ENCODE measurements at regions not wholly inside any gene's neighbourhood (a gene's known extent, or its start where the extent isn't known, plus 50 kb on each side); places are given as distances from the start of the nearest gene placed in this dataset.

DNA sequence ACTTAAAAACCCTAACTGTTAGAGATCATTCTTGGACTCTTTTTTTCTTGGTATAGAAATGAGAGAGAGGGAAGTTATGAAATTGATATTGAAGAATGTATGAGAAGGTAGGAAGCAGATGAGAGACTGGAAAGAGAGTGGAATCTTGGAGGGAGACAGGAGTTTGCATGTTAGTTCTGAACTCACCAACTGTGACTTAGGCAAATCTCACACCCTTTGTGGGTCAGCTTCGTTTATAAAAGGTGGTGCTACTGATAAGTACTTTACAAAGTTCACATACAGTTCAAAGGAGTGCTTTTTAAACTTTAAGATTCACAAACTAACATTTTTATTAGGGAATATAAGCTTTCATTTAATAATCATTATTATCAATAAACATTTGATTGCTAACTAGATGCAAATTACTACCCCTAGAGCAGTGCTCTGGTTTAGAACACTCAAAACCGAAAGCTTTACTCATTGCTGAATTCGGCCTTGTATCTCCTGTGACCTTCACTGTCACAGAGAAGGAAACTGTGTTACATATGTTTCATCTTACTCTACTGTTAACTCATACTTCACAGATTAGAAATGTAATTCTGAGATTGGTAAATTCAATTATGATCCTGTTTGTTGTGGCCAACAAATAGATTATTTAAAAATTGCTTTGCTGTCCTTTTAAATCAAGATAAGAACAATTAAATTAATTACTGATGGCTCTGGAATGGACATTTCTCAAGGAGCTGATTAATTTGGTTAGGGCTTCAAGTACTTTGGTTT, 143.2 kb downstream of the RMI1 start:
- no peak overlapping the region for H3K4me3 ChIP-seq (ENCODE audit: low read depth, low read length)
- DNase-seq (ENCODE audit: low read depth) = no peak

DNA sequence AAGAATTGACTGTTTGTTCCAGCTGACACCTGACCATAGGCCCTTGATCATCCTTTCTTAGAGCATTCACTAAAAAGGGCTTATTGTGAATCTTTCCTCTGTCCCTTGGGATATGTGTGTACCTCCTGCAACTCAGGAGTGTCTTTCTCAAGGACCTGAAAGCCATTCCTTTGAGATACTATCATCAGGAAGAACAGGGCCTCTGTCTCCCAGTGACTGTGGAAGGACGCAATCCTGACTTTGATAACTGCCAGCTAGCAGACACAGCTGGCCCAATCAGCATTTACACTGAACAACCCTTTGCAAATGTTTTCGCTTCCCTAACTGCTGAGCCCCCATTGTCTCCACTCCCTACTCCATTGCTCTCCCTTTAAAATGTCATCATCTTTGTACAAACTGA, 144.4 kb downstream of the RMI1 start:
- H3K4me3 ChIP-seq (ENCODE audit: low read depth, low read length) = no peak overlapping the region
- no peak for DNase-seq (ENCODE audit: low read depth)

- no peak for DNase-seq (ENCODE audit: low read depth)
- H3K4me3 ChIP-seq (ENCODE audit: low read depth, low read length) = no peak overlapping the region
Measured at GRCh38 chr9:84129529-84129928, 148.9 kb downstream of the RMI1 start.

- H3K4me3 ChIP-seq (ENCODE audit: low read depth, low read length) = no peak overlapping the region
- DNase-seq (ENCODE audit: low read depth) = no peak
Measured at GRCh38 chr9:84136119-84136868, 155.7 kb downstream of the RMI1 start.

- H3K4me3 ChIP-seq (ENCODE audit: low read depth, low read length) = no peak overlapping the region
- DNase-seq (ENCODE audit: low read depth) = peak; percentile 72
Measured at GRCh38 chr9:84137968-84138367, 157.4 kb downstream of the RMI1 start.

DNA sequence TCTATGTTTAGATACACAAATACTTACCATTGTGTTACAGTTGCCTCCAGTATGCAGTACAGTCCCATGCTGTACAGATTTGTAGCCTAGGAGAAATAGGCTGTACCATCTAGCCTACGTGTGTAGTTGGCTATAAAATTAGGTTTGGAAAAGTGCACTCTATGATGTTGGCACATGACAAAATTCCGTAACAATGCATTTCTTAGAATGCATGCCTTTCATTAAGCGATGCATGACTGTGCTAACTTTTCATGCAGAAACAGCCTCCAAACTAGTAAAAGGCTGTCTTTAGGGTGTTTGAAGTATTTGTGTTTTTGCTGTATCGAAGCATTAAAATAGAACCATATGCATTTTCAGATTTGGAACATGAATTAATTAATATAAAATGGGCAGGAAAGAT, 157.9 kb downstream of the RMI1 start:
- DNase-seq (ENCODE audit: low read depth) = no peak
- no peak overlapping the region for H3K4me3 ChIP-seq (ENCODE audit: low read depth, low read length)

DNA sequence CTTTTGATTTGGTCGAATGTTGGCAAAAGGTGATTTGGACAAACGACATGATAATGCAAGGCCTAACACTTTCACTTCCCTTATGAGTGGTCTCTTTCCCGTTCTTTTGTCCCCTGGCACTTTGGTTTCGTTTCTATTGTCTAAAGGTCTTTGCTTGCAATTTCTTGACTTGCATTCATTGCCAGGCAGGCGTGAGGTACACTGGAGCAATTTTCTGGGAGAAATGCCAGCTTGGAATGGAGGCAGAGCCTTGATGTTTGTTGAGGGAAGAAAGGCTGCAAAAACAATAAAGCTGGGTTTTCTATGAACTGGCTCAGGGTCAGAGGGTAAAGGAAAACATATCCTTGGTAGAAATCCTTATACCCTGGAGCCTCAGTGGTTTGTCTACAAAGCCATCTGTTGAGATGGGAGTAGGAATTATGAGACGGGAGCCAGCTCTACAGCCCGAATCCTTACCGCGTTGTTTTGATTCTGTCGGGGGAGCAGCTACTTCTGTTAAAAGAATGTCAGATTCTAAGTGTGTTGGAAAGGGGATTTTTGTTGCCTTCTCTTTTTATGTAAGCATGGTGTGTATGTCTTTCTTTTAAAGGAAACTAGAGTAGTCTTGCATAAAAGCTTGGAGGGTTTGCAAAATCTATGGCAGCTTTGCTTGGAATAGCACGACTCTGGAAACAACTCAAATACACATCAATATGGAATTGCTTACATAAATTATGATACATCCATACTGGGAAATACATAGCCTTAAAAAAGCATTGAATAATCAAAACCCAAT, 158.9 kb downstream of the RMI1 start:
- no peak overlapping the region for H3K4me3 ChIP-seq (ENCODE audit: low read depth, low read length)
- peak; percentile 62 for DNase-seq (ENCODE audit: low read depth)

GRCh38 chr9:84140535-84141101, 160.0 kb downstream of the RMI1 start:
- no peak for DNase-seq (ENCODE audit: low read depth)
- H3K4me3 ChIP-seq (ENCODE audit: low read depth, low read length) = peak overlapping the region; percentile 45

DNA sequence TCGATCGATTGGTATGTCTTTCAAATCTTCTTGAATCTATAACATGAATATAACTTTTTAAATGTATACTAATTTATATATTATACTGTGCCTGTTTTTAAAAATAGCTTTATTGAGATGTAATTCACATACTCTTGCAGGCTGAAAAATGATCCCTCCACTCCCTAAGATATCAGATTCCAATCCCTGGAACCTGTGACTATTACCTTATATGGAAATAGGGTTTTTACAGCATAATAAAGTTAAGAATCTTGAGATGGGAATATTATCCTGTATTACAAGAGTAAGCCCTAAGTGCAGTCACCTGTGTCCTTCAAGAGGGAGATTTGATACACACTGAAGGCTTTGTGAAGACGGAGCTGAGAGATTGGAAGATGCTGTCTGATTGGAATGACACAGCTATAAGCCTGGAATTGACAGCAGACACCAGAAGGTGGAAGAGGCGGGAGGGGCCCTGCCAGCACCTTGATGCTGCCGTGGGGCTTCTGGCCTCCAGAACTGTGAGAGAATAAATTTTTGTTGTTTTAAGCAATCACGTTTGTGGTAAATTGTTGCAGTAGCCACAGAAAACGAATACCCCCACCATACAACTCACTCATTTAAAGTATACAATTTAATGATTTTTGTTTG, 161.3 kb downstream of the RMI1 start:
- H3K4me3 ChIP-seq (ENCODE audit: low read depth, low read length) = no peak overlapping the region
- DNase-seq (ENCODE audit: low read depth) = no peak

GRCh38 chr9:84145031-84145430, 164.4 kb downstream of the RMI1 start:
- no peak for DNase-seq (ENCODE audit: low read depth)
- no peak overlapping the region for H3K4me3 ChIP-seq (ENCODE audit: low read depth, low read length)

DNA sequence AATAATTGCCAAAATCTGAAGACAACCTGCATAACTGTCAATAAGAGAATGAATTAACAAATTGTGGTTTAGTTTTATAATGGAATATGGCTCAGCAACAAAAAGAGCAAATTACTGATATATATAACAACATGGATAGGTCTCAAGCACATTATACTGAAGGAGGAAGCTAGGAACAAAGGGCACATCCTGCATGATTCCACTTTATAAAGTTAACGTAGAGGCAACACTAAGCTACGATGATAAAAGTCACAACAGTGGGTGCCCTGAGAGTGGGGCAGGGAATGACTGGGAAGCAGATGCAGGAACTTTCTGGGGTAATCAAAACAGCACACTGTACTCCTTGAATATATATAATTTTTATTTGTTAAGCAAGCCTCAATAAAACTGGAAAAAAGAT, 165.2 kb downstream of the RMI1 start:
- no peak overlapping the region for H3K4me3 ChIP-seq (ENCODE audit: low read depth, low read length)
- no peak for DNase-seq (ENCODE audit: low read depth)

DNA sequence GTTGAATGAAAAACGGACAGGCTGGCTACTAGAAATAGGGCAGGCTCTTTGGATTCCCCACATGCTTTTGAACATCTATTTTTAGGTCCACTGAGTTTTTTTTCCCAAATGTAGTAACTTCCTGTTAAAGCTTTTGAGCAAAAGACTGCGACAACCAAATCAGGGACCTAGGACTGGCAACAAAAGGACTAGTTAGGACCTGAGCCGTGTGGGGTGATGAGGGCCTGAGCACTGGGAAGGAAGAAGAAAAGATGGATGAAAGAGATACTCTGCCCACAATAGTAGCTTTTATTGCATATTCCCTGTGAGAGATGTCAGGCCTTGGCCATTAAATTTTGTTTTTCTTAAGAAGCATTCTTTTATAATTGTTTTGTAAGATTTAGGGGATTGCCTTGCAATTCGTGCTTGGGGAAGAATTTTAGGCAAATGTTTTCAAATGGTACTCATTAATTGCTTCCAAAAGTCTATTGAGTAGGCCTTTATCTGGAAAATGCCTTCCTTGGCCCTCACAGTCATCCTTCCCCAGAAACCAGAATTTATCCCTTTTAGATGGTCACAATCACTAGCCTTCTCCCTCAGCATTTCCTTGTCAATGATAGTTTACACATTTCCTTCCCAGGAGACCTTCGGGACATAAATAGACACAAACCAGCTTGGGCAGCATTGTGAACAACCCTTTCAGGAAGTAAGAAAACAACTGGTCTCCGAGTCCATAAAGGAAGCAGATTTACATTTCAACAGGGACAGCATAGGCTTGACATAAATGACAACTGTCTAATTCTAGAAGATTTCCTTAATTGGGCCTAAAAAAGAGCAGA, 166.5 kb downstream of the RMI1 start:
- H3K4me3 ChIP-seq (ENCODE audit: low read depth, low read length) = no peak overlapping the region
- DNase-seq (ENCODE audit: low read depth) = no peak

GRCh38 chr9:84151236-84151635, 170.6 kb downstream of the RMI1 start:
- no peak for DNase-seq (ENCODE audit: low read depth)
- H3K4me3 ChIP-seq (ENCODE audit: low read depth, low read length) = no peak overlapping the region

- DNase-seq (ENCODE audit: low read depth) = no peak
- no peak overlapping the region for H3K4me3 ChIP-seq (ENCODE audit: low read depth, low read length)
Measured at GRCh38 chr9:84151640-84152039, 171.0 kb downstream of the RMI1 start.

DNA sequence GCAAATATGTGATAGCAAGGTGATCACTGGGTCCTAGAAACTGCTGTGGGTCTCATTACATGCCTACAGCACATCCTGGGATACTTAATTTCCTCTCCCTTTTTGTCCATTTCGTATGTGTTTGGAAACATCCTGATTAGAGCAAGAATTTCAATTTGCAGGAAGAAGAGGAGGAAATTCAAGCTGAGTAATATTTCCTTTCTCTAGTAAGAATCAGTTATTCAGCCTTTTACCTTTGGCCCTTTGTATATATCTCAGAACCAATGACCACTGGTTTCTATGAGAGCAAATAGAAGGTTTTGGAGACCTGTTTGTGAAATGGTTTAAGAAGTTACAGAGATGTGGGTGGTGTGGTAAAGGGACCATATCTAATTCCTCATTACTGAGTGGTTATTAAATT, 171.6 kb downstream of the RMI1 start:
- no peak for DNase-seq (ENCODE audit: low read depth)
- H3K4me3 ChIP-seq (ENCODE audit: low read depth, low read length) = no peak overlapping the region

DNA sequence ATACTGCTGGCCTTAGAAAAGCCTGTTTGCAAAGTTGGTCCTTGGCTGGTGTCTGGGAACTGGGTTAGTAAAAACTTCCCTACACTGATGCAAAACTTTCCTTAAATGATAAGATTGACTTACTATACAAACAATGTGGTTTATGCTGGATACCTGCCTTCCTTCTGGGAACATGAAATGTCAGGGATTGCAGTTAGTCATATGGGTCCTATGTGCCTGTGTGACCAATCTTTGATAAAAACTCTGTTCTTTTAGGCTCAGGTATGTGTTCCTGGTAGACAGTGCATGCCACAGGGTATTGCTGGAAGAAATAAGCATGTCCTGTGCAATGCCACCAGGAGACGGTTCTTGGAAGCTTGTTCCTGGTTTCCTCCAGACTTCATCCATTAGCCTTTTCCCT, 173.3 kb downstream of the RMI1 start:
- H3K4me3 ChIP-seq (ENCODE audit: low read depth, low read length) = no peak overlapping the region
- DNase-seq (ENCODE audit: low read depth) = no peak

DNA sequence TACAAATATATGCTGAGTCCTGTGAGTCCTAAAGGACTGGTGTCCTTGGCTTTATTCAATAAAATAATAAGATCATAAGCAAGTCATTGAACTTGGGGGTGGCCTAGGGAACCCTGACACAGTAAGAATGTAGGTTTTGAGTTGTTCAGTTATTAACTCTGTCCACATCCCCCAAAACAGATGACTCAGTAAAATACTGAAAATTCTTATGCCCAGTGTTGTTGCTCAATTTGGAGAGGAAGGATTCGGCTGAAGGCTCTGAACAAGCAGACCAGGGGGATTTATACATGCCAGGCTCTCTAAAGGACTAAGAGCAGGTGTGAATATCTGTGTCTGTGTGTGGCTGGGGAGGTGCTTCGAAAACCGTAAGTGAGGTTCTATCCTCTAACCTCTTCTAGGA, 173.7 kb downstream of the RMI1 start:
- DNase-seq (ENCODE audit: low read depth) = no peak

DNA sequence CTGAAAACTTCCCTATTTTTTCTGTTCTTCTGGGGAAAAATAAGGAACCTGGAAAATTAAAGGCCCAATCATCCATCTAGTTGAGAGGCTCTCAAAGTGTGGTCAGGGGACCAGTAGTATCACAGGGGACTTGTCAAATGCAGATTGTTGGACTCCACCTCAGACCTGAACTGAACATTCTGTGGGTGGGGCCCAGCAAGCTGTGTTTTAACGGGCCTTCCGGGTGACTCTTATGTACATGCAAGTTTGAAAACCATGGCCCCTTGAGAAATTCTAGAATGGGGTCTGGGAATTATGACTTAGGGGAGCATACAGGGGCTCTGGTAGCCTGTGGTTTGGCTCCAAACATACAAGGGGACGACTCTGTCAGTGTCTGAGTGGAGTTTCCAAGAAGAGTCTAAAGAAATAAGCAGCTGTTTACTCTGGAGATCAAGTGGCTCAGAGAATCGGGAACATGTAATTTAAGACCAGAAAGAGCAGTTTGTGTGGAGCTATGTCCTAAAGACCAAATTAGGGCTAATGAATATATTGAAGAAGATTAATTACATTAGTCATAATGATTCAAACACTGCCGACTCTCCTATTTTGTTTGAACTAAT, 177.4 kb downstream of the SLC28A3 start:
- no peak for DNase-seq (ENCODE audit: low read depth)
- no peak overlapping the region for H3K4me3 ChIP-seq (ENCODE audit: low read depth, low read length)

More for the DNA sequence above, 173.7 kb downstream of the RMI1 start:
- H3K4me3 ChIP-seq (ENCODE audit: low read depth, low read length) = no peak overlapping the region

Measured in skeletal muscle cell (primary cell).